ENCODE measurements at regions not wholly inside any gene's neighbourhood (a gene's known extent, or its start where the extent isn't known, plus 50 kb on each side); places are given as distances from the start of the nearest gene placed in this dataset.
"Not testable (repeated sequence)": the region's sequence is repeated elsewhere in the genome, so short reads cannot be mapped to it uniquely, and the experiment has no call there.

GRCh38 chr12:102298022-102298421, 100.4 kb upstream of the PMCH start:
- ChIA-PET CTCF (ENCODE audit: unreplicated experiment) (no interaction called here), POLR2A (interaction anchor here (0.7 kb wide), 2 partner anchors 11 to 24 kb away, joined by 3 read pairs; no protein-coding TSS in a partner anchor)
- H3K4me1 ChIP-seq (ENCODE audit: insufficient read depth, low read length, poor library complexity, severe bottlenecking), result no peaks in the 10 kb centered on the region
- no peaks in the 10 kb centered on the region for H3K9me3 ChIP-seq (ENCODE audit: low read length)
- H3K27ac ChIP-seq (ENCODE audit: low read depth, low read length, poor library complexity, severe bottlenecking), result no peak overlapping the region
- no peaks in the 10 kb centered on the region for H3K9me2 ChIP-seq (ENCODE audit: insufficient read depth, low read length)
- no TSS peak for BruUV-seq (replicated peaks)
- no peak for TF ChIP-seq EZH2phosphoT487 (IDR thresholded peaks at IDR 0.05; ENCODE audit: borderline replicate concordance, low read depth, low read length)
- H3K4me2 ChIP-seq (ENCODE audit: low read length), result no peak overlapping the region
- H2AFZ ChIP-seq (ENCODE audit: low read length), result no peak overlapping the region
- no peak overlapping the region for H3K4me3 ChIP-seq (ENCODE audit: low read depth, low read length, poor library complexity, severe bottlenecking)
- no peaks in the 10 kb centered on the region for H4K20me1 ChIP-seq (ENCODE audit: insufficient read depth, low read length)
- H3K36me3 ChIP-seq (ENCODE audit: insufficient read depth, low read length), result no peaks in the 10 kb centered on the region
- DNase-seq (ENCODE audit: low spot score), result no peak
- intact Hi-C loops (cut with micrococcal nuclease; ENCODE audit: unreplicated experiment), result loop anchor here (10.0 kb wide), 2 partner anchors 203 to 353 kb away; no protein-coding TSS in a partner anchor
- no peaks in the 10 kb centered on the region for H3K79me2 ChIP-seq (ENCODE audit: insufficient read depth, low read depth, low read length)

- no peaks in the 10 kb centered on the region for H4K20me1 ChIP-seq (ENCODE audit: insufficient read depth, low read length)
- H3K79me2 ChIP-seq (ENCODE audit: insufficient read depth, low read depth, low read length), result no peaks in the 10 kb centered on the region
- no peaks in the 10 kb centered on the region for H3K4me1 ChIP-seq (ENCODE audit: insufficient read depth, low read length, poor library complexity, severe bottlenecking)
- H3K36me3 ChIP-seq (ENCODE audit: insufficient read depth, low read length), result no peaks in the 10 kb centered on the region
- no peak overlapping the region for H3K4me2 ChIP-seq (ENCODE audit: low read length)
- BruUV-seq (replicated peaks), result no TSS peak
- intact Hi-C loops (cut with micrococcal nuclease; ENCODE audit: unreplicated experiment), result loop anchor here (10.0 kb wide), 2 partner anchors 203 to 353 kb away; no protein-coding TSS in a partner anchor
- no peak overlapping the region for H3K4me3 ChIP-seq (ENCODE audit: low read depth, low read length, poor library complexity, severe bottlenecking)
- no peak overlapping the region for H2AFZ ChIP-seq (ENCODE audit: low read length)
- no peaks in the 10 kb centered on the region for H3K9me2 ChIP-seq (ENCODE audit: insufficient read depth, low read length)
- TF ChIP-seq CTCF (conservative IDR thresholded peaks at IDR 0.05; ENCODE audit: low read length), result no peak
- no peak for TF ChIP-seq EZH2phosphoT487 (IDR thresholded peaks at IDR 0.05; ENCODE audit: borderline replicate concordance, low read depth, low read length)
- H3K9me3 ChIP-seq (ENCODE audit: low read length), result no peaks in the 10 kb centered on the region
- DNase-seq (ENCODE audit: low spot score), result no peak
- no peak overlapping the region for H3K27ac ChIP-seq (ENCODE audit: low read depth, low read length, poor library complexity, severe bottlenecking)
- CTCF ChIA-PET (ENCODE audit: unreplicated experiment), result no interaction called here
- POLR2A ChIA-PET, result no interaction called here
These were observed 99.8 kb upstream of the PMCH start for GRCh38 chr12:102297412-102297811.

GRCh38 chr12:102294568-102294967, 96.9 kb upstream of the PMCH start:
- ChIA-PET CTCF (ENCODE audit: unreplicated experiment) (no interaction called here), POLR2A (no interaction called here)
- Histone ChIP-seq H3K4me2 (ENCODE audit: low read length) (no peak overlapping the region), H3K9me3 (ENCODE audit: low read length) (no peaks in the 10 kb centered on the region), H2AFZ (ENCODE audit: low read length) (no peak overlapping the region), H3K9me2 (ENCODE audit: insufficient read depth, low read length) (no peaks in the 10 kb centered on the region), H3K79me2 (ENCODE audit: insufficient read depth, low read depth, low read length) (no peaks in the 10 kb centered on the region), H3K4me1 (ENCODE audit: insufficient read depth, low read length, poor library complexity, severe bottlenecking) (no peaks in the 10 kb centered on the region), H3K36me3 (ENCODE audit: insufficient read depth, low read length) (no peaks in the 10 kb centered on the region), H4K20me1 (ENCODE audit: insufficient read depth, low read length) (no peaks in the 10 kb centered on the region), H3K4me3 (ENCODE audit: low read depth, low read length, poor library complexity, severe bottlenecking) (no peak overlapping the region), H3K27ac (ENCODE audit: low read depth, low read length, poor library complexity, severe bottlenecking) (no peak overlapping the region)
- no TSS peak for BruUV-seq (replicated peaks)
- intact Hi-C loops (cut with micrococcal nuclease; ENCODE audit: unreplicated experiment), result loop anchor here (10.0 kb wide), 2 partner anchors 200 to 350 kb away; no protein-coding TSS in a partner anchor
- TF ChIP-seq CTCF (conservative IDR thresholded peaks at IDR 0.05; ENCODE audit: low read length) (no peak), EZH2phosphoT487 (IDR thresholded peaks at IDR 0.05; ENCODE audit: borderline replicate concordance, low read depth, low read length) (no peak)
- no peak for DNase-seq (ENCODE audit: low spot score)

GRCh38 chr12:102291498-102292440, 94.1 kb upstream of the PMCH start:
- H3K9me3 ChIP-seq (ENCODE audit: low read length); H3K36me3 ChIP-seq (ENCODE audit: insufficient read depth, low read length); BruUV-seq (replicated peaks); H3K4me1 ChIP-seq (ENCODE audit: insufficient read depth, low read length, poor library complexity, severe bottlenecking); POLR2A ChIA-PET; H2AFZ ChIP-seq (ENCODE audit: low read length); H3K9me2 ChIP-seq (ENCODE audit: insufficient read depth, low read length); H3K4me3 ChIP-seq (ENCODE audit: low read depth, low read length, poor library complexity, severe bottlenecking); H3K4me2 ChIP-seq (ENCODE audit: low read length); H3K79me2 ChIP-seq (ENCODE audit: insufficient read depth, low read depth, low read length); CTCF ChIA-PET (ENCODE audit: unreplicated experiment); DNase-seq (ENCODE audit: low spot score); H3K27ac ChIP-seq (ENCODE audit: low read depth, low read length, poor library complexity, severe bottlenecking); H4K20me1 ChIP-seq (ENCODE audit: insufficient read depth, low read length): not testable (repeated sequence)
- intact Hi-C loops (cut with micrococcal nuclease; ENCODE audit: unreplicated experiment), result loop anchor here (10.0 kb wide), 2 partner anchors 197 to 347 kb away; no protein-coding TSS in a partner anchor

- not testable (repeated sequence) for H3K4me1 ChIP-seq (ENCODE audit: insufficient read depth, low read length, poor library complexity, severe bottlenecking)
These were observed 92.1 kb upstream of the PMCH start for GRCh38 chr12:102289702-102290101.

More at GRCh38 chr12:102289702-102290101, 92.1 kb upstream of the PMCH start:
- H3K4me2 ChIP-seq (ENCODE audit: low read length); H3K79me2 ChIP-seq (ENCODE audit: insufficient read depth, low read depth, low read length); H2AFZ ChIP-seq (ENCODE audit: low read length); H3K9me3 ChIP-seq (ENCODE audit: low read length); H3K4me3 ChIP-seq (ENCODE audit: low read depth, low read length, poor library complexity, severe bottlenecking); DNase-seq (ENCODE audit: low spot score); BruUV-seq (replicated peaks); H3K27ac ChIP-seq (ENCODE audit: low read depth, low read length, poor library complexity, severe bottlenecking); CTCF ChIA-PET (ENCODE audit: unreplicated experiment); H3K36me3 ChIP-seq (ENCODE audit: insufficient read depth, low read length); H3K9me2 ChIP-seq (ENCODE audit: insufficient read depth, low read length); H4K20me1 ChIP-seq (ENCODE audit: insufficient read depth, low read length); POLR2A ChIA-PET: not testable (repeated sequence)
- intact Hi-C loops (cut with micrococcal nuclease; ENCODE audit: unreplicated experiment), result loop anchor here (10.0 kb wide), 2 partner anchors 195 to 345 kb away; no protein-coding TSS in a partner anchor

Measured in OCI-LY7 (cell line).